GM19468 (cell line): ENCODE measurements at regions not wholly inside any gene's neighbourhood (a gene's known extent, or its start where the extent isn't known, plus 50 kb on each side); places are given as distances from the start of the nearest gene placed in this dataset.

ENCODE experiments used
- ATAC-seq: cut with Tn5 transposase; IDR thresholded peaks from one replicate; pipeline ENCODE4 v1.9.1; 2021; ENCODE audit warnings: mild to moderate bottlenecking, moderate library complexity, moderate number of reproducible peaks; ENCODE audit not compliant: unreplicated experiment; ENCODE audit errors: extremely low read depth

DNA sequence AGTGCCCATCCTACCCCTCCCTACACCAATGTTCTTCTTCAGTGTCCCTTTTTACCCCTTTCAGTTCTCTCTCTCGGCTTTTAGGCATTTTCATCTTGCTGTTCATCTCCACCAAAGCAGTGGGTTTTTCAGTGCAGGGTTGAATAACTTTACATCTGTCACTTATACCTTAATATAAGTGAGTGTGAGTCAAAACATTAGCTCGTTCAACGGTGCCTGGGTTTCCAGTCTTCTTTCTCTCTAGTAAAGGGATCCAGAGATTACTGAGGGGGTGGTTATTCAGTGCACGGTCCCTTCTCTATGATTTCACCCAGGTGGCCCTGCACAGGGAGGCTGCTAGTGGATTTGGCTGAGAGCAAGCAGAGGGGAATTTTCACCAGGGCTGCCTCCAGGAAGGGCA lies 210.6 kb upstream of the CDH5 start:
- no peak for ATAC-seq

DNA sequence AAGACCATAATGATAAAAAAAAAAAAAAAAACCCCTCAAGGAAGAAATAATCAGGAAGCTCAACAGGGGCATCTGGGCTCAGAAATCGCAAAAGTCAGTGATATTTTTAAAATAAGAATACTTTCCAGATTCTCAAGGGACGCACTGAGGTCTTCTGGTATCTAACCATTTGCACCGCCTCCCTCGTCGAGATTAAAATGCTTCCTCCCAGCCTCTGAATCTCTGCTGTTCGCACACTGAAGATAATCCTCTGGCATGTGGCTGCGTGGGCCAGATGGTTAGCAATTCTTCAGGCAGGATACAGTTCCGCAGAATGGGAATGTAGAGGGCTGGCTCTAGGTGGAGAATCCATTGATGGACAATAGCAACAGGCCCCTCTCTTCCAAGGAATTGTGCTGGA lies 211.7 kb upstream of the CDH5 start:
- ATAC-seq: no peak

DNA sequence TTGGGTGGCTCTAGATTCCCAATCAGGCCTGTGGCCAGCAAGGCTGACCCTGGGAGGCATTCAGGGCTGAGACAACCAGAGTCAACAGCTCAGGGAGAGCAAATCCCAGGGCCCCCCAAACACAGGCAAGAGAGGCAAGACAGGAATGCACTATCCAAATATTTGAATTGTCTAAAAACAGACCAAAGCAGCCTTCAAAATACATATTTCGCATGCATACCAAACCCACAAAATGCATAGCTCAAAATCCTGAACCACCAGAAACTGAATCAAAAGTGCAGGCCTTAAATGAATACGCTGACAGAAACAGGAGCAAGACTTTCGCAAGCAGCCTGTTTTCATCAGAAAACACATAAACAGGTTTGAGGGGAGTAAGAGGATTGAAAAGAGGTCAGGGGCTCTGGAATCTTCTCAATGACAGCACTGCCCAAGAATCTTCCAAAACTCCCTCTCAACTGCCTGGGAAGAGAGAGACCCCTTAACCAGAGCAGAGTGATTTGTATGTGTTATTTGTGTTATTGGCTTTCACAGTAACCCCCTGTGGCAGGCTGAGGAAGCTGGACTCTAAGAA lies 213.6 kb upstream of the CDH5 start:
- ATAC-seq: no peak

DNA sequence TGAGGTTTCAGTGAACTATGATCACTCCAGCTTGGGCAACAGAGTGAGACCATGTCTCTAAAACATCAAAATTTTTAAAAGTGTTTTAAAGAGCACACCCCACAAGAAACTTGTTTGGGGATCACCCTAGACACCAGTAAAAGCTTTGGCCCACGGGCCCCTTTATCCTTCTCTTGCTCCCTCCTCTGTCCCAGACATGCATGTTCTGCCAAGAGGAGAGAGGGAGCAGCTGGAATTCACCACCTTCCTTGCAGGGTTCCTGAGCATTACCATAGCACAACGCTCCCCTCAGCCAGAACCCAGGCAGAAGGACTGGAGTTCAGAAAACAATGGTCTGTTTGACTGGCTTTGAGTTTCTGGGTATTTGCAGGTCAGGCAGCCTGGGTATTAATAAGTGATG lies 214.3 kb upstream of the CDH5 start:
- ATAC-seq: no peak

DNA sequence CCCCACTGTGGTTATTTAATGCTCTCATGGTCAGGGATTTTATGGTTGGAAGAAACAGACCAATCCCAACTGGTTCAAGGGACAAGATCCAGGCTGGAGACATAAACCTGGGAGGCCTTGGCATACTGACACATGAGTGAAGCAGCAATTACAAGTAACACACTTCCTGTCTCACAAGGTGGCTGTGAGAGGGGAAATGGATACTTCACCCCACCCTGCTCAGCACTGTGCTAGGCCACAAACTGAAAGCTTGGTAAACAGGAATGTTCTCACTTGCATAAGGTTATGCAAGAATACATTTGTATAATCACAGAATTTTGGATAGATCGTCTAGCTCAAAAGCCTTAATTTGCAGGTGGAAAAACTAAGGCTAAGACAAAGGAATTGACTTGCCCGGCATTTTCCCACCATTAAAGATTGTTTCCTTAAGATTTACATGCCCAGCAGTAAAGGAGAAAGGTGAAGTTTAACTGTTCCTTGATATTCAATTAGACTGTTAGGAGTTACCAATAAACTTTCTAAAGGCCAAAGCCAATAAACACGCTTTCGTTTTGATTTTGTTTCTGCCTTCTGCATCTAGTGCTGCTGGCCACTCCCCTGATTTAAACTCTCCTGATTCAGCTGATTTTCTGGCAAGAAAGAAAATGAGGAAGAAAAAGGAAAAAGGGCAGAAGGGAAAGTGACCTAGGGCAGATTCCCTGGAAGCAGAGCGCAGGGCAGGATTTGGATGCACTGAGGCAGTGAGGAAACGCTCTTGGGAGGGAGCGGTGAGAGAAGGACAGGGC lies 215.6 kb upstream of the CDH5 start:
- ATAC-seq: no peak

DNA sequence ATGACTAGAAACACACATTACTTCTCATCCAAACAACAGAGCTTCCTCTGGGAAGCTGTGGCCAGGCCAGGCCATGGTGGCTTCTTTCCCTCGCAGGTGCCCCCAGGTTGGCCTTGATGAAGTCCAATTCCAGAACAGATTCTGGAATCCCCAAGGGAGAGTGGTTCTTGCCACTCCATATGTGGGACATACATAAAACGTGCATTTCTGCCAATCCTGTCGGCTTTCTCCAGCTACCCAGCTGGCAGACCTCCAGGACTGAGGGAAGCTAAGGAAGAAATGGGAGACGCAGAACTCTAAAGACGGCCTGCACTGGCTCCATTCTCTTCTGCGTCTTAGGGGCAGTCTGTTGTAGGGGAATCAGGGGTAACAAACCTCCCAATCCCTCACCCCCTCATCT lies 219.2 kb upstream of the CDH5 start:
- no peak for ATAC-seq

DNA sequence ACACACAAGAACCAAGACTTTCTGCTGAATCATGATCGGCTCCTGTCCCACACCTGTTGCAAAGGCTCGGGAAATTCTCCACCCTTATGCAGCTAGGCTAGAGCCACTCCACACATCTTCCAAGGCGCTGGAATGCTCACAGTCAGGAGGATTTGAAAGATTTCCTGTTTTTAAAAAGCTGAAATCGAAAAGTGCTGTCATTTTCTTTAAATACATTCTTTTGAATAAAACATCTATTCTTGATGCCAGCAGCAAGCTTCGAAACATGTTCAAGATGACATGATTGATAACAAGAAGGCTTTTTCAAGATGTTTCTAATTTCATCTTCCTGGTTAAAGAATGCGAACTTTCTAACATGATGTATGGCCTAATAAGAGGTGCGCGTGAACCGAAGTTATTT lies 219.7 kb upstream of the CDH5 start:
- ATAC-seq: no peak

DNA sequence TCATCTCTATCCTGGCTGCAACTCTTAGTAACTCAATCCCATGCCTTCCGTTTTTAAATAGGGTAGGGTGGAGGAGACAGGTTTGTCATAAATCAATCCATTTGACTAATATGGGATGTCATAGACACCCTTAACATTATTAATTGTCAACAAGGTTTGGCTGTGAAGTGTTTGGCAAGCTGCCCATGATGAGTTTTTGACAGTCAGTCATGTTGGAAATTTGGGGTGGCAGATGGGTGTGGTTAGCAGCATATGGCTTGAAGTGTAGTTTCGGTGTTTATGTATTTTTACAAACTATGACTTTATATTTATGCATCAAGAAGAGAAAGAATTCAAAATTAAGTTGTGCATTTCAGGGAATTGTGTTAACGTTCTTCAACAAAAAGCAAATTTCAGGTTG lies 221.8 kb upstream of the CDH5 start:
- ATAC-seq: no peak

DNA sequence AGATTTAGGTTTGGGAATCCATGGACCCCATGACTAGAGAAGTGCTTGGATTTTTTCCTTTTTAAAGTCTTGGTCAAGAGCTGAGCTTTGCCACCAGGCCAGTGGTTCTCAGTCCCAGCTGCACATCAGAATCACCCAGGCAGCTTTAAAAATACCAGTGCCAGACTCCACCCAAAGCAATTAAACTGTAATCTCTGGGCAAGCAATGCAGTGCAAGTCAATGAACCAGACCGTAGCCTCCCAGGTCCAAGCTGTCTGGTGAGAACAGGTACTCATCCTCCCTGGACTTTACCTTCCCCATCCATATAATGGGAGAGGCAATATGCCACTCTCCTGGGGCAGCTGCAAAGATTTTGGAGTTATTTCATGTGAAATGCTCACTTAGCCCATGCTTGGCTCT lies 223.1 kb upstream of the CDH5 start:
- no peak for ATAC-seq

DNA sequence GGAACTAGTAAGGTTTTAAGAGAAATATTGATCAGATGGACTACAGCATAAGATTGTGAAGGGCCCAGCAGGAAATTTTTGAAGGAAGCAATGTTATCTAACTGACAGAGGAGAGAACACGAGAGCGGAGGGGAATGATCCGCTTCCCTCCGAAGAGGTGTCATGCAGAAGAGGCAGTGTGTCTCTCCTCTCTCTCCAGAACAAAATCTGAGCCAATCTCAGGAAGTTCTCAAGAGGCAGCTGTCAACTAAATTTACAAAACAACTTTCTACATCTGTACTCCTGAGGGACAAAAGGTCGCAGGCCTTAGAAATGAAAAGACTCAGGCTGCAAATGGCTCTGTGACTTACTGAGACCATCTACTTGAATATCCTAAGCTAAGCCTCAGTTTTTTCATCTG lies 224.6 kb upstream of the CDH5 start:
- ATAC-seq: no peak

DNA sequence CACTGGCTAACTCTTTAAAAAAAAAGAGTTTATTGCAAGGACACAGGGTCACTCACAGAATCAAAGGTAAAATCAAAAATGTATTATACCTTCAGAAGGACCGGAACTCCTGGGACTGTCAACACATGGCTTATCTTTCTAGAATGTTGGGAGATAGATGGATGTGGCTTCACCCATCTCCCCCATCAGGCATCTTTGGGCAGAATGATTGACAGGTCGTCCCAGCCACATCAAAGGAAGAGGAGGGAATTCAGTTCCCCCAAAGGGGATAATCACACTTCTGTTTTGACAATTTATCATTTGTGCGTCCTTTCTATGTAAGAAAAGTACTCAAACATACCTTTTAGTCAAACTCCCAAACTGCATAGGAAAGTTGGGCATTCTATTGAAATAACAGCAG lies 228.6 kb upstream of the CDH5 start:
- ATAC-seq: no peak

DNA sequence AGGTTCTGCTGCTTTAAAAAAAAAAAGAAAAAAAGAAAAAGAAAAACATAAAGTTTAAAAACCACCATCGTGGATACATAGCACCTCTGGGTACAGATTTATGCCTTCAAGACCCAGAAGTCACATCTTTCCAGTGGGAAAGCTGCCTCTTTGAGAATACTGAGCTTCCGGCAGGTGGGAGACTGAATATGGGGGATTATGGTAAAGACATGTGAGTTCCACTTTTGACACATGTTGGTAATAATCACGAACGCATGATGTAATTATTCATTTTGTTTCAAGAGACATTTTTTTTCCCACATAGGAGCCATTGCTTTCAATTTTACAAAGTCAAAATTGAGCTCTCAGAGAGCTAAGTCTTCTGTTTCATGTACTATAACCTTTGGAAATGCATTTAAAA lies 229.7 kb upstream of the CDH5 start:
- no peak for ATAC-seq

DNA sequence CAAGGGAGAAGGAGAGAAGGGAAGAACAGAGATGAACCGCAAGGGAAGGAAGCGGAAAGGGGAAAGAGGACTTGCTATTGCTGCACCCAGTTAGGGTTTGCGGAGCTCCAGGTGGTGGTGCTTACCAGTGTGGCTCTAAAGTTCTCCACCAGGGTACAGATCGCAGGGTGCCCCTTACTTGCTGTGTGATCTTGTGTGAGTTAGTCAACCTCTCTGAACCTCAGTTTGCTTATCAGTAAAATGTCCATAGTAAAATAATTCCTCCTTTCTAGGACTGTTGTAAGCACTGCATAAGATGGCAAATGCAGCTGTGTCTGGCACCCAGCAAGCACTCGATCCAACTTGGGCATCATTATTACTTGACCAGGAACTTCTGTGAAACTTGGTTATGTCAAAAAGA lies 230.7 kb upstream of the CDH5 start:
- no peak for ATAC-seq

DNA sequence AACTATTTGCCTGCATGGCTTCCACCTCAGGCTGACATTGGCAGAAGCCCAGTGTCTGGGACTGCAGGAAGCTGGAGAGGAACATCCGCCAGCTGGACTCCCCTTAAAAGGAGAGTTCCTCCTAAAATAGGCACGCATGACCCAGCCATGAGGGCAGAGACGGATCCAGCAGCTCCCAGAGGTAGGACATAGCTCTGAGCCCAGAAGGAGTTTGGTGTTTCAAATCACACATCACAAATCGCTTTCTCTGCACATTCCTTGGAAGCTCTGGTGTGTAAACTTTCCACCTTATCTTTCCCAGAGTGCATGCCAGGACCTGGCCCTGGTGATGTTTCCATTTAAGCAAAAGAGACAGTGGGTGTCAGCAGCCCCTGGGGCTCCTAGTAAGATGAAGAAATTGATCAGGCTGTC lies 231.1 kb upstream of the CDH5 start:
- ATAC-seq: no peak

DNA sequence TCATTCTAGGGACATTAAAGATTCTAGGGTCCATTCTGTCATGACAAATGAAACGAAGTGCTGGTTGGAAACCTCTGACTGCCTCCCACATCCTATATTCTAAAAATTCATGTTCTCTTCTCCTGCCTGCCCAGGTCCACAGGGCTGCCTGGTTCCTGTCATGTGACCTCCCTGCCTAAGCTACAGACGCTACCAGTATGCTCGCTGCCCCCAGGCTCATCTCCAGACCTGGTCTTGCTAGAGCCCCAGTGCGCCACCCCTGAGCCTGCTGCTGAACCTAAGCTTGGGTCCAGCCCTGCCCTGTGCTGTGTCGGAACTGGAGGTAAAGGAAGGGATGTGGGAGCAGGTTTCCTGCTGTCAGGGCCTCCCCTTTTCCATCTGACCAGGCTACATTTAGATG lies 231.6 kb upstream of the CDH5 start:
- ATAC-seq: no peak

DNA sequence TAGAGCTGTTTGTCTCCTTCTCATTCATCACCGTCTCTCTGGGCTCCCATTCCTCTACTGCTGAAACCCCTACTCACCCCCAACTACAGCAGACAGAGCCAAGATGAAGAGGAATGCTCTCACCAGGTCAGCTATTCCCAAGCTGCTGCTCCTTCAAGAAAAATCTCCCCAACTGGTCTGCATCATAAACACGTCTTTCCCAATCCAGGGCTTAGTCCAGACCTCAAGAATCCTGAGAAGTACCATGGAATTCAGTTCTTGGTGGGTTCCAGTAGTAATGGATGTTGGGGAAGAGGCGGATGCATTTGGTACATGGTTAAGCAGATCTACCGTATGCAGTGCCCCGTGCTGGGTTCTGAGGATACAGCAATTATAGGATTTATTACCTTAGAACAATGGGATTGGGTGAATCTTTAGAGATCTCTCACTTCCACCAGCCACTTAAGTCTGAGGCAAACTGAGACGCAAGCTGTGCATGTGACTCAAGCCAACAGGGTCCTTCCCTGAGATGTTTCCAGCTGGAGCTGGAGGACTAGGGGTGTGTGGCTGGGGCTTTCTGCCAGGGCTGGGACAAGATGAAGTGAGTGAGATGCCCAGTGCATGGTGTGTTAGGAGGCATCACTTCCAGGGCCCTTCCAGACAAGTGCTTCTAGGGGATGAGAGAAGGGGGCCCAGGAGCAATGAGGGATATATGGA lies 232.7 kb upstream of the CDH5 start:
- no peak for ATAC-seq

DNA sequence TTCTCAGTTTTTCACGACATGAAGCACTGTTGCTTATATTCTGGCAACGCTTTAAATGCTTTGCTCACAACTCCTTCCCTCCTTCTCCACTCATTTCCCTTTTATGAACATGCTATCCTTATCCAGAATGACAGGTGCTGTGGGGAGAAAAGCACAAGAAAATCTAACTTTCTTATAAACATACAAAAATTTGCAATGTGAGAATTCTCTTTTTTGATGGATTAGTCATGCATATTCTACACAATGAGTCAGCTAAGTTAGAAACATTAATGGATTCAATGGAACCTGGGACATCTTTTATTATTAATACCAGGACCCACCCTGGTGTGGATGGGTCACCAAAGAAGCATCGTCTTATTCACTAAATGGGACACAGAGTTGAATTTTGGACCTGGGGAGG lies 234.6 kb upstream of the CDH5 start:
- no peak for ATAC-seq

DNA sequence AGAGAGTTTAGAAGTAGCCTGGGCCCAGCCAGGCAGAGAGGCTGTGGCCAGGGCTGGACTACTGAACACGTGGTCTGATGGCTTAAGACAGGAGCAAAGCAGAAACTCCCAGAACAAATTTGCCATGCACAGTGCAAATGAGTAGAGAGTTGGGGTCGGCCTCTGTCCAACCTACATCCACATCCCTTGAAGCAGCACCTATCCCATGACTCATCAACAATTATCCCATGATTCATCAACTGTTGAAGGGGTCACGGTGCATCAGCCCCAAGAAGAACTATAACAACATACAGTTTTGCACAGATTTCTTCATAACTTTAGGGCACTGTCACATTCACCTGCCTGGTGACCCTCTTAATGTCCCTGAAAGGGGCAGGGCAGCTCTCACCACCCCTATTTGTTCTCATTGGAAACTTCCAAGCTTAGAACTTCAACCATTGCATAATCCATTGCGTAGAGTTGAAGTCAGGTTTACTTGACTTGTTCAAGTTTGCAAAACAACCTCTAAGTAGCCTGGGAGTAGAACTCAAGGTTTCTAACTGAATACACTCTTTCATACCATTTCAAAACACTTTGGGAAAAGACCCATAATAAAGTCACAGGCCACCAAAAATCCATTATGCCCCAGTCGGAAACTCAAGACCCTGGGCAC lies 235.2 kb upstream of the CDH5 start:
- ATAC-seq: no peak

DNA sequence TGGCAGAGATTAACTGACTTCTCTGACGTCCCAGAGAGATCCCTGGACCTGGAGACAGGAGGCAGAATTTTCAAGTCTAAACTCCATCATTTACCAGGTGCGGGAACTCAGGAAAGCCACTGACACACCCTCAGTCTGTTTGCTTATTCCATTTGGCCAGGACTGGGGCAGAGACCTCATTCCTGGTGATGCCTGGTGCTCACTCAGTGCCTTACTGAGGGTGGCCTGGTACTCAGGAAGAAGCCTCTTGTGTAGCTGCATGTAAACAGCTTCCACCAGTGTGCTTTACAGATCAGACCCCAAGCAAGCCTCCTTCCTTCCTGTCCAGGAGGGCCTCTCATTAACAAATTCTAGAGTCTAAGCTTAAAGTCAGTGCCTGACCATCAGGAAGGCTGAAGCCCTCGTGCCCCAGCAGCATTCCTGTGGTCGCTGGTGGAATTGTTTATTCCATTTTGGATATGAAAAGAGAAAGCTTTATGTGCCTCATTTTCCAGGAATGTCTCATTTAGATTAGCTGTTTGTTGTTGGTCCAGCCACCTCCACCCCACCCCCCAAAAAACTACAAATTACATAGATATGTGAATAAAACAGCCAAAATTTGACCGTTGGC lies 236.1 kb upstream of the CDH5 start:
- ATAC-seq: no peak

DNA sequence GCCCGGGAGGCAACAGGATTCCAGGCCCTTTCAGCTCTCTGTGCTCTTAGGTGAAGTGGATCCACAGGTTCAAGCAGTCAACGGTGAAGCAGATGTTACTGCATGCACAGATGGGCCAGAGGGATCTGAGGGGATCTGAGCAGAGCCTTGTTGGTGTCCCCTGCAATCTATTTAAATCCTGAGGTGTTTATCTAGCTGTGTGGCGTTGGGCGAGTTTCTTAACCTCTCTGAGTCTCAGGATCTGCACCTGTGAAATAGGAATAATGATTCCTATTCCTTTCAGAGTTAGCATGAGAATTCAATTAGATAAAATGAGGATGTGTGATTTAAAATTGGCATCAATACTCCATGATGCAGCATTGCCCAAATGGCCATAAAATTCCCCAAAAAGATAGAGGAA lies 237.3 kb upstream of the CDH5 start:
- ATAC-seq: no peak

DNA sequence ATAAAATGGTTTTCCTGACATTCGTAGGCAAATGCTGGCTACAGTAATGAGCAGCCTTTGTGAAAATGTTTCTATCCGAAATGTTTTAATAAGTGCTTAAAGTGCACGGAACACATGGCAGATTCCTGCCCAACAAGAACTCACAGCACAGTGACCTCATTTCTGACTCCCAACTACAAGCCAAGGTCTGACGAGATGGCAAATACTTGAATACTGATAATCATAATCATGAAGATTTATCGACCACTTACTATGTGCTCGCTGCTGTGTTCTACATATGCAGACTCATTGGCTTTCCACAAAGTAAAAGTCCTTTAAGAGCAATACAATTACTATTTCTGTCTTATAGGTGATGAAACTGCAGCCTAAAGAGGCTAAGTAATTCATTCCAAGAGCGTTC lies 238.1 kb upstream of the CDH5 start:
- ATAC-seq: no peak
